Central memory CD8-positive, alpha-beta T cell (primary cell): ENCODE measurements at regions not wholly inside any gene's neighbourhood (a gene's known extent, or its start where the extent isn't known, plus 50 kb on each side); places are given as distances from the start of the nearest gene placed in this dataset.
"Not testable (repeated sequence)": the region's sequence is repeated elsewhere in the genome, so short reads cannot be mapped to it uniquely, and the experiment has no call there.

ENCODE experiments used
- ATAC-seq: fragments of 150-1000 bp; cut with Tn5 transposase; replicated peaks from 2 replicates; pipeline ENCODE4 v1.10.0; 2022; ENCODE audit warnings: mild to moderate bottlenecking, moderate FRiP score, moderate number of reproducible peaks; ENCODE audit not compliant: poor library complexity, severe bottlenecking; ENCODE audit errors: extremely low read depth
- DNase-seq, 2 donors: peaks; one replicate each; pipeline ENCODE4 v3.0.0; 2021; ENCODE audit warnings: low spot score in 2 of 2
- H3K27ac Mint-ChIP-seq: one replicate; pipeline ENCODE4 v1.8.0; 2022; ENCODE audit warnings: low read depth, mild to moderate bottlenecking, moderate library complexity, mixed read lengths
- H3K27me3 Mint-ChIP-seq: one replicate; pipeline ENCODE4 v1.8.0; 2022; ENCODE audit warnings: mixed read lengths
- H3K36me3 Mint-ChIP-seq: one replicate; pipeline ENCODE4 v1.8.0; 2022; ENCODE audit warnings: mild to moderate bottlenecking, moderate library complexity, mixed read lengths; ENCODE audit not compliant: insufficient read depth
- H3K4me1 Mint-ChIP-seq: one replicate; pipeline ENCODE4 v1.8.0; 2022; ENCODE audit warnings: mixed read lengths
- H3K4me3 Mint-ChIP-seq: one replicate; pipeline ENCODE4 v1.8.0; 2022; ENCODE audit warnings: mild to moderate bottlenecking, moderate library complexity, mixed read lengths
- H3K9me3 Mint-ChIP-seq: one replicate; pipeline ENCODE4 v1.8.0; 2022; ENCODE audit warnings: mixed read lengths

GRCh38 chr15:21357056-21357455, 83.2 kb downstream of the POTEB3 start:
- H3K4me3 Mint-ChIP-seq, H3K36me3 Mint-ChIP-seq, H3K9me3 Mint-ChIP-seq, H3K4me1 Mint-ChIP-seq, ATAC-seq, H3K27me3 Mint-ChIP-seq, H3K27ac Mint-ChIP-seq, DNase-seq: not testable (repeated sequence)

DNA sequence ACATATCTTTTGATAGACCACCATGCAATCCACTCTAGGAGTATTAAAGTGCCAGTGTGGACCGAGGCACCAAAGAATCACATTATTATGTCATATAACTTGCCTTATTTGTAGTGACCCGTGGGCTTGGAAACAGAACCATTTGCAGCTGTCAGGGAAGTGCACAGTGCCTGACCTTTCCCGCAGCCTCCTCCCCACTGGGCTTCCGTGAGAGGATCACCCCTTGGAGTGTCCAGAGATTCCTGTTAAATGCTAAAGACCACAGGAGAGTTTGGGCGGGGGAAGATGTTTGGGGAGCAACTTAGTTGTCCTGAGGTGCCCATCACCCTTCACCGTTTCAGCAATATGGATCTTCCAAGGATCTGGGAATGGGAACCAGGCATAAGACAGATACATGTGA, 84.4 kb downstream of the POTEB3 start:
- not testable (repeated sequence) for H3K36me3 Mint-ChIP-seq, H3K27me3 Mint-ChIP-seq, H3K4me3 Mint-ChIP-seq, ATAC-seq, H3K27ac Mint-ChIP-seq, DNase-seq, H3K4me1 Mint-ChIP-seq, H3K9me3 Mint-ChIP-seq

- ATAC-seq, DNase-seq, H3K4me3 Mint-ChIP-seq, H3K9me3 Mint-ChIP-seq, H3K27me3 Mint-ChIP-seq, H3K27ac Mint-ChIP-seq, H3K36me3 Mint-ChIP-seq, H3K4me1 Mint-ChIP-seq: not testable (repeated sequence)
Observed at GRCh38 chr15:21354597-21354996, 85.7 kb downstream of the POTEB3 start.

DNA sequence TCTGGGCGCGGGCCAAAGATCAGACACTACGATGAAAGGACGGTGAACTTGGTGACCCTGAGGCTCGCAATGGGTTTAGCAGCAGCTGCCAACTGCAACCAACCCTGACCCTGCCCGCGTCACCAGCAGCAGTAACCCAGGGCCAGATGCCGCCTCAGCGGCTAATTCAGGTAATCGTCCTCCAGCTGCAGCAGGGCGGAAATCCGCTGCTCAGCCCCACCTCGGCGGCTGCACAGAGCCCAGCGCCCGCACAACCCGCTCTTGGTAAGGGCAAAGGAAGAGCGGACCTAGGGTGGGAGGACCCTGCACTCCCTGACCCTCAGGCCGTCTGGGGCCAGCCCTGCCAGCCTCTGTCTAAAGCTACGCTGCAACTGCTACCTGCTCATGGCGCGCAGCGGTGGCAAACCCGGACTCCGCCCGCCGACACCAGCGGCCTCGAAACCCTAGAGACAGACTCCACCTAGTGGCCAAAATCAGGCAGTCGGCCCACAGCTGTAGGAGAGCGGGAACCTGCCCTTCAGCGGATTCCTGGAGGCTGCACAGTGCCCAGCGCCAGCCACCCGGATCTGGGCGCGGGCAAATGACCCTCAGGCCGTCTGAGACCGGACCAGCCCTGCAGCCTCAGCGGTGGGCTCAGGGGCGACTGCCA, 87.5 kb downstream of the POTEB3 start:
- peak; percentile 46 for ATAC-seq
- not testable (repeated sequence) for H3K27me3 Mint-ChIP-seq, H3K27ac Mint-ChIP-seq, H3K36me3 Mint-ChIP-seq, H3K4me1 Mint-ChIP-seq, H3K4me3 Mint-ChIP-seq, DNase-seq, H3K9me3 Mint-ChIP-seq

- H3K4me3 Mint-ChIP-seq, H3K9me3 Mint-ChIP-seq, DNase-seq, H3K36me3 Mint-ChIP-seq, H3K27me3 Mint-ChIP-seq, H3K27ac Mint-ChIP-seq, H3K4me1 Mint-ChIP-seq, ATAC-seq: not testable (repeated sequence)
Observed at GRCh38 chr15:21344960-21345359, 95.3 kb downstream of the POTEB3 start.

DNA sequence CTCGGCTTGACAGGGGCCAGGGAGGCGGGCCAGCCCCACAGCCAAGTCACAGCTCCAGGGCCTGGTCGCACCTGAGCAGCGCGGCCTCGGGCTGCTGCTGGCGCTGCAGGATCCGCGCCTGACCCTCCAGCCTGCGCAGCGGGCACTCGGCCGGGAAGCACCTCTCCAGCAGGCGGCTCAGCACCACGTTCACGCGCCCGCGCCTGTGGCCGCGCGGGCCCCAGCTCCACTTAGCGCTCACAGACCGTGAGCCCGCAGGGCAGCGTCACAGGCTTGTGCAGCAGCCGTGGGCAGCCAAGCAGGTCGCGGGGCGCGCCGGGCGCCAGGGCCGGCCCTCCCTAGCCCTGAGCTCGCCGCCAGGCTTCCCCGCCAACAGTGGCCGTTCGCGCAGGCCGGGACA, 95.8 kb downstream of the POTEB3 start:
- H3K36me3 Mint-ChIP-seq, H3K4me3 Mint-ChIP-seq, H3K9me3 Mint-ChIP-seq, DNase-seq, H3K27me3 Mint-ChIP-seq, H3K4me1 Mint-ChIP-seq, ATAC-seq, H3K27ac Mint-ChIP-seq: not testable (repeated sequence)

GRCh38 chr15:21337028-21337427, 103.3 kb downstream of the POTEB3 start:
- H3K9me3 Mint-ChIP-seq, H3K27me3 Mint-ChIP-seq, DNase-seq, H3K36me3 Mint-ChIP-seq, H3K27ac Mint-ChIP-seq, H3K4me1 Mint-ChIP-seq, ATAC-seq, H3K4me3 Mint-ChIP-seq: not testable (repeated sequence)

DNA sequence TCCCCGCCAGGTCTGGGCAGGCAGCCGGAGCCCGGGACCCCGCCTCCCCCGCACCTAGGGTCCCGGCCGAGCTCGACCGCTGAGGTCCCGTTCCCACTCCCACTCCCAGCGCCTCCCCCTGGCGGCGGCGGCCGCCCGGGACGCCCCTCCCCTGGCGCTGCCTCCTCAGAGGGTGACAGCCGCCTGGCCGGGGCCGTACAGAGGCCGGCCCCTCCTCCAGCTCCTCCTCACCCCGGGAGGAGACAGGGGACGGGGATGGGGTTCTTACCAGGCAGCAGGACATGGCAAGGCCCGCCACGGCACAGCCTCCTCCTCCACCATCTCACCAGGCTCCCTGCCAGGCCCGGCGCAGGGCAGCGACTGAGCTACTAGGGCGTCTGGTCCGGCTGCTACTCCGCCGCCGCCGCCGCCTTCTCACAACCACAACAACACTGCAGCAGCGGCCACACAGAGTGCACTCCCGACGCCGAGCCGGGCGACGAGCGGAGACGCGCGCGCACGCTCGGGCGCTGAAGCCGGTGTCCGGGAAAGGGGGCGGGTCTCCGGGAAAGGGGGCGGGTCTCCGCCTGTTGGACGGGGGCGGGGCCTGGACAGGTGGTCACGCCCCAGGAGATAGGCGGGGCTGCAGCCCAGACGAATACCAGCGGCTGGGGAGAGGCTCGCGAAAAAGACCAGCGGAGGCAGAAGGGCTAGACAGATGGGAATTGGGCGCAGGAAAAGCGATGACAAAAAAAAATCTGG, 115.4 kb downstream of the POTEB3 start:
- H3K4me3 Mint-ChIP-seq, H3K36me3 Mint-ChIP-seq, DNase-seq, H3K27me3 Mint-ChIP-seq, ATAC-seq, H3K27ac Mint-ChIP-seq, H3K4me1 Mint-ChIP-seq, H3K9me3 Mint-ChIP-seq: not testable (repeated sequence)

GRCh38 chr15:21284353-21284752, 155.9 kb downstream of the POTEB3 start:
- not testable (repeated sequence) for H3K27ac Mint-ChIP-seq, DNase-seq, H3K4me1 Mint-ChIP-seq, H3K27me3 Mint-ChIP-seq, H3K9me3 Mint-ChIP-seq, H3K36me3 Mint-ChIP-seq, ATAC-seq, H3K4me3 Mint-ChIP-seq

DNA sequence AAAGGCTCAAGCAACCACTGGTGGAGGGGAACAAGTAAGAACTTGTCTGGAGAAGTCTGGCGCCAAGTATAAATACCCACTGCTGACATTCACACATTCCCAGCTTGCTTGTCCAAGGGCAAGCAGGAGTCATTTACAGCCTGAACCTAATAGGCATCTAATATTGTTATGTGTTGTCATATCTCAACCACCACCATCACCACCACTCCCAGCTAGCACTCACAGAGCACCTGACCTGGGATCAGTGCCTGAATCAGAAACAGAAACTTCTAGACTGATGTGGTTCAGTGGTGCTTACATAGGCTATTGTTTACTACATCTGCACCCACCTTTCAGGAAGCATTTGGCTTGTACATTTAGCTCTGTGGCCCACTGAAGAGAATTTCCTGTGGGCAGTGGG, 157.1 kb downstream of the POTEB3 start:
- not testable (repeated sequence) for H3K27me3 Mint-ChIP-seq, H3K4me3 Mint-ChIP-seq, H3K36me3 Mint-ChIP-seq, H3K4me1 Mint-ChIP-seq, H3K9me3 Mint-ChIP-seq, DNase-seq, H3K27ac Mint-ChIP-seq
- ATAC-seq = peak; percentile 49

DNA sequence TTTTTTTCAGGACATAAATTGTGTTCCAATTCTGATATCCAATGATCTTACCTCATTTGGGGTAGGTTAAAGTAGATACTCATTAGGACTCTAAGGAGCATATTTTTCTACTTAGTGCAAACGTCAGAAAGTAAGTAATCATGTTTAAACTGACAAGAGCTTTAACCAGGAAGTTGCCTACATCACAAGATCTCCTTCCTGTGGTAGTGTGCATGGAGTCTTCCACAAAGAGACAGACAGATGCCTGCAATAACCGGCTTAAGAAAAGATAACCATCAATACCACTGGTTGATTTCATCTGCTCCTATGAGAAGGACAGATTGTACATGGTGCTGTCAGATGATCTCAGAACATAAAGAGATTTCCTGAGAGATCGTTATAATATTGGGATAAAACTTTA, 160.0 kb downstream of the POTEB3 start:
- not testable (repeated sequence) for H3K4me3 Mint-ChIP-seq, DNase-seq, H3K4me1 Mint-ChIP-seq, H3K27ac Mint-ChIP-seq, H3K36me3 Mint-ChIP-seq, ATAC-seq, H3K27me3 Mint-ChIP-seq, H3K9me3 Mint-ChIP-seq

- H3K4me1 Mint-ChIP-seq, H3K9me3 Mint-ChIP-seq, DNase-seq, H3K4me3 Mint-ChIP-seq, H3K27ac Mint-ChIP-seq, H3K36me3 Mint-ChIP-seq, ATAC-seq: not testable (repeated sequence)
- peaks cover 30% of the 10 kb centered on the region for H3K27me3 Mint-ChIP-seq
Observed at GRCh38 chr15:21272176-21272982, 167.9 kb downstream of the POTEB3 start.

GRCh38 chr15:21271566-21271965, 168.7 kb downstream of the POTEB3 start:
- ATAC-seq = no peak

More at GRCh38 chr15:21271566-21271965, 168.7 kb downstream of the POTEB3 start:
- no peak overlapping the region for H3K27ac Mint-ChIP-seq
- H3K4me3 Mint-ChIP-seq = no peak overlapping the region
- DNase-seq = no peak
- peaks cover 30% of the 10 kb centered on the region for H3K27me3 Mint-ChIP-seq
- no peaks in the 10 kb centered on the region for H3K9me3 Mint-ChIP-seq
- H3K36me3 Mint-ChIP-seq = no peaks in the 10 kb centered on the region
- no peaks in the 10 kb centered on the region for H3K4me1 Mint-ChIP-seq
